22Rv1 (cell line): ENCODE measurements at regions not wholly inside any gene's neighbourhood (a gene's known extent, or its start where the extent isn't known, plus 50 kb on each side); places are given as distances from the start of the nearest gene placed in this dataset.
"Not testable (repeated sequence)": the region's sequence is repeated elsewhere in the genome, so short reads cannot be mapped to it uniquely, and the experiment has no call there.

Experiments used
- H3K27ac ChIP-seq: fragments of 450-650 bp; 2 replicates; pipeline ENCODE4 v1.5.1; 2017
- ZFX ChIP-seq: fragments of 450-650 bp; IDR thresholded peaks from 2 replicates; pipeline ENCODE4 v1.6.1; 2017; ENCODE audit warnings: antibody characterized with exemption, borderline replicate concordance
- TF ChIP-seq, protein P1 (sequence below): fragments of 450-650 bp; IDR thresholded peaks from 2 replicates; pipeline ENCODE4 v1.5.1; 2017; ENCODE audit warnings: mild to moderate bottlenecking

DNA sequence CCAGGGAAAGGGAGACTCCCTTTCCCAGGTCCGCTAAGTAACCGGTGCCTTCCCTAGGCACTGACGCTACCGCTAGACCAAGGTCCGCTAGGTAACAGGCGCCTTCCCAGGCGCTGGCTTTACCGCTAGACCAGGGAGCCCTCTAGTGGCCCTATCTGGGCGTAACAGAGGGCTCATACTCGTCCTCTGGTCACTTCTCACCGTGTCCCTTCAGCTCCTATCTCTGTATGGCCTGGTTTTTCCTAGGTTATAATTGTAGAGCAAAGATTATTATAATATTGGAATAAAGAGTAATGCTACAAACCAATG, 921.3 kb upstream of the PCDH10 start:
- H3K27ac ChIP-seq: not testable (repeated sequence)
- TF ChIP-seq, protein P1, sequence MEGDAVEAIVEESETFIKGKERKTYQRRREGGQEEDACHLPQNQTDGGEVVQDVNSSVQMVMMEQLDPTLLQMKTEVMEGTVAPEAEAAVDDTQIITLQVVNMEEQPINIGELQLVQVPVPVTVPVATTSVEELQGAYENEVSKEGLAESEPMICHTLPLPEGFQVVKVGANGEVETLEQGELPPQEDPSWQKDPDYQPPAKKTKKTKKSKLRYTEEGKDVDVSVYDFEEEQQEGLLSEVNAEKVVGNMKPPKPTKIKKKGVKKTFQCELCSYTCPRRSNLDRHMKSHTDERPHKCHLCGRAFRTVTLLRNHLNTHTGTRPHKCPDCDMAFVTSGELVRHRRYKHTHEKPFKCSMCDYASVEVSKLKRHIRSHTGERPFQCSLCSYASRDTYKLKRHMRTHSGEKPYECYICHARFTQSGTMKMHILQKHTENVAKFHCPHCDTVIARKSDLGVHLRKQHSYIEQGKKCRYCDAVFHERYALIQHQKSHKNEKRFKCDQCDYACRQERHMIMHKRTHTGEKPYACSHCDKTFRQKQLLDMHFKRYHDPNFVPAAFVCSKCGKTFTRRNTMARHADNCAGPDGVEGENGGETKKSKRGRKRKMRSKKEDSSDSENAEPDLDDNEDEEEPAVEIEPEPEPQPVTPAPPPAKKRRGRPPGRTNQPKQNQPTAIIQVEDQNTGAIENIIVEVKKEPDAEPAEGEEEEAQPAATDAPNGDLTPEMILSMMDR: 0 out of 2 replicates have a peak, but pooled peaks have one; percentile 23

DNA sequence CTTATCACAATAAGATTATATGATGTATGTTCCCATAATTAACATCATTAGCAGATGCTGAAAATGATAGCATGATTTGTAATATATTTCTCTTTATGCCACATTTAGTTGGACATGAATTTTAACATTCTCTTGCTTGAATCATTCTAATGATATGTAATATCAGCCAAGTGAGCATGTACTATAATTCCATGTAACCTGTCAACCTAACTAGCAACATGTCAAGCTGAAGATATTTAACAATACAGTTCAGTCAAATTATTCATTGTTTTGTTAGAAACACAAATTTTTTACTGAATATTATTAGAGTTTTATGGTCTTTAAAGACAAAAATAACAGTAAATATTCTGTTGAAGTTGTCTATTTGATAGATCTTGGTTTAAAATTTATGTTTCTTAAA, 920.4 kb upstream of the PCDH10 start:
- no peak overlapping the region for H3K27ac ChIP-seq
- no peak for TF ChIP-seq ZFX
- TF ChIP-seq, protein P1: no peak

DNA sequence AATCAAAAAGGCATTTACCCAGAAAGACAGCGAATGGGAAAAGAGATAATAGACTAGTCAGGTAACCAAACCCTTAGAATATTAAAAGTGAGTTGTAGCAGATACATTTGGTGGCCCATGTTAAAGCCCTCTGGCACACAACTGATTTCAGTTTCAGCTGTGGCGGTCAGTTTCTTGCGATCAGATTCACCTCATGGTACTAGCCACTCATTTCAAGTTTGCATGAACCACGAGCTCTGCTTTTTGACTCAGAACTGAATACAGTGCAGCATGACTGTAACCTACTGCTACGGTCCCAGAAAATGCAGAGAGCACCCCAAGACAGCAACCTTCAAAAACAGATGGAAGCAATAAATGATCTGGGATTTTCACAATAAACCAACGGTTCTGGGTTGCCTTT, 919.1 kb upstream of the PCDH10 start:
- H3K27ac ChIP-seq: no peak overlapping the region
- no peak for TF ChIP-seq ZFX
- TF ChIP-seq, protein P1: no peak

DNA sequence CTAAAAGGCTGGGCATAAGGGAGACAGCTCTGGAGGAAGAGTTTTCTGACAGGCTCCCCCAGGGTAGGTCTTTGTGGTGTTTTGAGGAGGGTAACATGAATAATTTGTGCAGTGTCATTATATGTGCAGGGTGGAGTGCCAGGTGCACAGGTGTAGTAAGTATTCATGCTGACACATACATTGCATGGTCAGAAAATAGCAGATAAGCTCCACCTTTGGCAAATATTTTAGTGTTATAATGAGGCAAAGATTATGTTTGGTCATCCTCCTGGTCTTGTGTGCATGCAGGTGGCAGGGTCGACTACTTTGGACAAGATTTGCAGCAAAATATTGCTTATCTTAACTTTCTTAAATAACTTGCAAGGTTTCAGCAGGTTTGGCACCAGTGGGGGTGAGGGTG, 910.4 kb upstream of the PCDH10 start:
- H3K27ac ChIP-seq: no peak overlapping the region

DNA sequence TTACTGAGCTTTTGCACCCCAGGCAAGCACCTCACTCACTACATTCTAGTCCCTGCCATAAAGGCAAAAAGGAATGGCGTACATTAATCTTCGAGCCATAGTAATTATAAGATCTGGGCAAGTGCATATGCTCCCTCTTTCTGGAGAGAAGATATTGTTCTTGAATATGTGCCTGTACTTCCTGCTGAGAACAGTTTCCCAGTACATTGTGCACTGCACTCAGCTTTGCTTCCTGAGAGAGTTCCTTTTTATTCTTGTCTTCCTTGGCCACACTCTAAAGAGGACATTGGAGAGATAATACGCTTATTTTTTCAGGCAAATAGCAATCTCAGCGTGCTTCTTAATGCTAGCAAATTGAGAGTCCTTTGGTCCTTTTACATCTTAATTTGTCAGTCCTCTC, 909.0 kb upstream of the PCDH10 start:
- TF ChIP-seq, protein P1: no peak
- TF ChIP-seq ZFX: no peak
- no peak overlapping the region for H3K27ac ChIP-seq

More for the DNA sequence above, 910.4 kb upstream of the PCDH10 start:
- TF ChIP-seq ZFX: no peak
- TF ChIP-seq, protein P1: no peak

DNA sequence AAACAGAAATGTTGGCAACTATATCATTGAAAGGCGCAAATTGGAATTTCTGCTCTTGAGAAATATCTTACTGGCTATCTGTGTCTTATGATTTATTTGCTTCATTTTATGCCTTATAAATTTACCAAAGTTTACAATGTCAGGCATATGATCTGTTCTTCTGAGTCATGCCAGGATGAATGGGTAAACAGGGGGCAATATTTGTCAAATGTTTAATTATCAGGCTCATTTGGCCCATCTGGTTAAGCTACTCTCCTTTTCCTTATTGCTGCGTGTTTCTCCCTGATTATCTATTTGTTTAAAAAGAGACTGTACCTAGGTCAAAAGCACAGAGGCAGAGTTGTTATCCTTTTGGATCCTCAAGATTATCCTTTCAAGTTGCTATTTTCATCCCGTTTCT, 903.8 kb upstream of the PCDH10 start:
- no peak overlapping the region for H3K27ac ChIP-seq
- TF ChIP-seq, protein P1: no peak

DNA sequence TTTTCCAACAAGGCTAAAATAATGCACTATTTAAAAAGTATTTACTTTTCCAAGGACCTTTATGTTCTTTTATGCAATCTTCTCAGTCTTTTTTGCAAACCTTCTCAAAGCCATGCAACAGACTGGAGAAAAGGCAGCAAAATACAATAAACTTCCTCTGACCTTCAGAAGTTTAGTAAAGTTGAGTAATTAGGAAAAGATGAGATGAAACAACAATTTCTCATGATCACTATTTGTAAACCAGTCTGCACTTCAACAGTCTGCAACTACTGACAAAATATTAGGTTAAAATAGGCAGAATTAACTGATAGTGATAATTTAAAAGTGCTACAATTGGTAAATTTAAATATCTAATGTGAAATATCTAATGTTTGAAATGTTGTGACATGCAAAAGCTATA, 884.9 kb upstream of the PCDH10 start:
- no peak overlapping the region for H3K27ac ChIP-seq
- TF ChIP-seq, protein P1: no peak
- TF ChIP-seq ZFX: no peak
